SK-N-SH treated with all-trans-retinoic acid at 6 μM for 48 hours (cell line): ENCODE measurements at regions not wholly inside any gene's neighbourhood (a gene's known extent, or its start where the extent isn't known, plus 50 kb on each side); places are given as distances from the start of the nearest gene placed in this dataset.

Experiments
- ARNTL ChIP-seq: fragments of 450-650 bp; formaldehyde crosslinking; IDR thresholded peaks from 2 replicates; pipeline ENCODE4 v1.5.0; 2020; ENCODE audit warnings: low read depth, mild to moderate bottlenecking, moderate library complexity, borderline replicate concordance
- CSDC2 ChIP-seq: fragments of 250-450 bp; sonication (Bioruptor Pico); IDR thresholded peaks from 2 replicates; pipeline ENCODE4 v1.5.0; 2020; ENCODE audit warnings: mild to moderate bottlenecking, moderate library complexity
- ISL1 ChIP-seq: fragments of 250-450 bp; sonication (Bioruptor Pico); IDR thresholded peaks from 2 replicates; pipeline ENCODE4 v2.1.2; 2022; ENCODE audit warnings: mild to moderate bottlenecking, moderate library complexity
- PATZ1 ChIP-seq: fragments of 250-450 bp; sonication (Bioruptor Pico); IDR thresholded peaks from 2 replicates; pipeline ENCODE4 v1.8.0; 2020; ENCODE audit warnings: mild to moderate bottlenecking, moderate library complexity, borderline replicate concordance
- SNAI2 ChIP-seq: fragments of 250-450 bp; sonication (Bioruptor Pico); IDR thresholded peaks from 2 replicates; pipeline ENCODE4 v1.5.0; 2020; ENCODE audit warnings: mild to moderate bottlenecking, moderate library complexity
- TCF4 ChIP-seq: fragments of 250-450 bp; sonication (Bioruptor Pico); IDR thresholded peaks from 2 replicates; pipeline ENCODE4 v1.8.0; 2021; ENCODE audit warnings: mild to moderate bottlenecking, moderate library complexity, borderline replicate concordance
- TSHZ2 ChIP-seq: fragments of 250-450 bp; sonication (Bioruptor Pico); IDR thresholded peaks from 2 replicates; pipeline ENCODE4 v1.5.0; 2020; ENCODE audit warnings: mild to moderate bottlenecking, moderate library complexity
- ZFP30 ChIP-seq: fragments of 450-650 bp; formaldehyde crosslinking; IDR thresholded peaks from 2 replicates; pipeline ENCODE4 v1.5.0; 2022; ENCODE audit warnings: mild to moderate bottlenecking, moderate library complexity
- ZNF70 ChIP-seq: fragments of 450-650 bp; formaldehyde crosslinking; IDR thresholded peaks from 2 replicates; pipeline ENCODE4 v1.5.0; 2020; ENCODE audit warnings: mild to moderate bottlenecking, moderate library complexity

- no peak for TF ChIP-seq PATZ1
- no peak for TF ChIP-seq TSHZ2
- TF ChIP-seq ISL1 (CRISPR knock-in tag) = no peak
- no peak for TF ChIP-seq SNAI2 (CRISPR knock-in tag)
- no peak for TF ChIP-seq TCF4
- TF ChIP-seq ZFP30 (CRISPR knock-in tag) = no peak
- TF ChIP-seq ZNF70 = no peak
- TF ChIP-seq ARNTL (CRISPR knock-in tag) = no peak
- TF ChIP-seq CSDC2 (CRISPR knock-in tag) = no peak
Measured at GRCh38 chr15:23855947-23856346, 168.8 kb upstream of the NDN start.
